ENCODE measurements at regions not wholly inside any gene's neighbourhood (a gene's known extent, or its start where the extent isn't known, plus 50 kb on each side); places are given as distances from the start of the nearest gene placed in this dataset.

- in situ Hi-C loops (cut with MboI; ENCODE audit: low pct_unique_long_range_greater_than_20kb, low sequenced_read_pairs, unreplicated experiment) = no loop called here
- TF ChIP-seq CTCF (IDR thresholded peaks at IDR 0.05; ENCODE audit: extremely low read depth, insufficient read depth, missing control alignments) = no peak
- no peak for DNase-seq (ENCODE audit: low spot score)
Measured at GRCh38 chr6:80468398-80468797, 361.9 kb downstream of the BCKDHB start.

GRCh38 chr6:80467408-80467807, 360.9 kb downstream of the BCKDHB start:
- no peak for TF ChIP-seq CTCF (IDR thresholded peaks at IDR 0.05; ENCODE audit: extremely low read depth, insufficient read depth, missing control alignments)
- no peak for DNase-seq (ENCODE audit: low spot score)
- in situ Hi-C loops (cut with MboI; ENCODE audit: low pct_unique_long_range_greater_than_20kb, low sequenced_read_pairs, unreplicated experiment) = no loop called here

GRCh38 chr6:80466981-80467380, 360.5 kb downstream of the BCKDHB start:
- no peak for DNase-seq (ENCODE audit: low spot score)
- no peak for TF ChIP-seq CTCF (IDR thresholded peaks at IDR 0.05; ENCODE audit: extremely low read depth, insufficient read depth, missing control alignments)
- in situ Hi-C loops (cut with MboI; ENCODE audit: low pct_unique_long_range_greater_than_20kb, low sequenced_read_pairs, unreplicated experiment) = no loop called here

GRCh38 chr6:80465513-80465912, 359.0 kb downstream of the BCKDHB start:
- DNase-seq (ENCODE audit: low spot score) = no peak
- no peak for TF ChIP-seq CTCF (IDR thresholded peaks at IDR 0.05; ENCODE audit: extremely low read depth, insufficient read depth, missing control alignments)
- in situ Hi-C loops (cut with MboI; ENCODE audit: low pct_unique_long_range_greater_than_20kb, low sequenced_read_pairs, unreplicated experiment) = no loop called here

GRCh38 chr6:80464901-80465300, 358.4 kb downstream of the BCKDHB start:
- no peak for TF ChIP-seq CTCF (IDR thresholded peaks at IDR 0.05; ENCODE audit: extremely low read depth, insufficient read depth, missing control alignments)
- in situ Hi-C loops (cut with MboI; ENCODE audit: low pct_unique_long_range_greater_than_20kb, low sequenced_read_pairs, unreplicated experiment) = no loop called here
- no peak for DNase-seq (ENCODE audit: low spot score)

- in situ Hi-C loops (cut with MboI; ENCODE audit: low pct_unique_long_range_greater_than_20kb, low sequenced_read_pairs, unreplicated experiment) = no loop called here
- DNase-seq (ENCODE audit: low spot score) = no peak
- no peak for TF ChIP-seq CTCF (IDR thresholded peaks at IDR 0.05; ENCODE audit: extremely low read depth, insufficient read depth, missing control alignments)
Measured at GRCh38 chr6:80463197-80463596, 356.7 kb downstream of the BCKDHB start.

Data from GM13977 (cell line).